ENCODE measurements at regions not wholly inside any gene's neighbourhood (a gene's known extent, or its start where the extent isn't known, plus 50 kb on each side); places are given as distances from the start of the nearest gene placed in this dataset.

DNA sequence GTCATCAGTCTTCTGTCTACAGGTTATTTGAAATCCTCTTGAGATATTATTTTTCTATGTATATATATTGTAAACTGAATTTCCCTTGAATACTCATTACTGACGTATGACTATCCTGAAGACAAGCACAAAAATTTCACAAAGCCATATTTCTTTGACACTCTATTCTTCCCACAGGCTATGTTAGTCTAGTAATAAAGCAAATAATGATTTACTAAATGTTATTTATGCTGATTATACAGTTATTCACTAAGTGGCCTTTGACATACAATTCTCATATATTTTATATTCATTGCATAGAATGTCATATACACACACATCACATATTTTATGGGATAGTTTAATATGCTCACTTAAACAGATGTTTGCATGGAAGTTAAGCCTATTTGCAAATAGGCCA lies 793.0 kb upstream of the GRAMD2B start:
- no peak for DNase-seq (ENCODE audit: low read depth, low spot score)
- ChIA-PET CTCF (no interaction called here), SMC1A (ENCODE audit: uncharacterized antibody, unreplicated experiment) (no interaction called here), POLR2A (no interaction called here), RAD21 (ENCODE audit: unreplicated experiment) (no interaction called here)
- BruUV-seq (replicated peaks), result no TSS peak
- no peak for FAIRE-seq
- no peaks in the 10 kb centered on the region for H3K36me3 ChIP-seq (ENCODE audit: control insufficient read depth in 2 of 2, insufficient read depth in 2 of 2, low read length in 1 of 2)
- TF ChIP-seq POLR2AphosphoS2 (IDR thresholded peaks at IDR 0.05; ENCODE audit: low read depth, low read length), result no peak
- TF ChIP-seq TCF12 (IDR thresholded peaks at IDR 0.05; ENCODE audit: low read depth, low read length), result no peak
- no peak for TF ChIP-seq HDGF (IDR thresholded peaks at IDR 0.05)
- TF ChIP-seq, protein P1, sequence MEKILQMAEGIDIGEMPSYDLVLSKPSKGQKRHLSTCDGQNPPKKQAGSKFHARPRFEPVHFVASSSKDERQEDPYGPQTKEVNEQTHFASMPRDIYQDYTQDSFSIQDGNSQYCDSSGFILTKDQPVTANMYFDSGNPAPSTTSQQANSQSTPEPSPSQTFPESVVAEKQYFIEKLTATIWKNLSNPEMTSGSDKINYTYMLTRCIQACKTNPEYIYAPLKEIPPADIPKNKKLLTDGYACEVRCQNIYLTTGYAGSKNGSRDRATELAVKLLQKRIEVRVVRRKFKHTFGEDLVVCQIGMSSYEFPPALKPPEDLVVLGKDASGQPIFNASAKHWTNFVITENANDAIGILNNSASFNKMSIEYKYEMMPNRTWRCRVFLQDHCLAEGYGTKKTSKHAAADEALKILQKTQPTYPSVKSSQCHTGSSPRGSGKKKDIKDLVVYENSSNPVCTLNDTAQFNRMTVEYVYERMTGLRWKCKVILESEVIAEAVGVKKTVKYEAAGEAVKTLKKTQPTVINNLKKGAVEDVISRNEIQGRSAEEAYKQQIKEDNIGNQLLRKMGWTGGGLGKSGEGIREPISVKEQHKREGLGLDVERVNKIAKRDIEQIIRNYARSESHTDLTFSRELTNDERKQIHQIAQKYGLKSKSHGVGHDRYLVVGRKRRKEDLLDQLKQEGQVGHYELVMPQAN (conservative IDR thresholded peaks at IDR 0.05), result no peak
- TF ChIP-seq RFX5 (IDR thresholded peaks at IDR 0.05; ENCODE audit: low read depth, low read length), result no peak
- TF ChIP-seq, protein P2, sequence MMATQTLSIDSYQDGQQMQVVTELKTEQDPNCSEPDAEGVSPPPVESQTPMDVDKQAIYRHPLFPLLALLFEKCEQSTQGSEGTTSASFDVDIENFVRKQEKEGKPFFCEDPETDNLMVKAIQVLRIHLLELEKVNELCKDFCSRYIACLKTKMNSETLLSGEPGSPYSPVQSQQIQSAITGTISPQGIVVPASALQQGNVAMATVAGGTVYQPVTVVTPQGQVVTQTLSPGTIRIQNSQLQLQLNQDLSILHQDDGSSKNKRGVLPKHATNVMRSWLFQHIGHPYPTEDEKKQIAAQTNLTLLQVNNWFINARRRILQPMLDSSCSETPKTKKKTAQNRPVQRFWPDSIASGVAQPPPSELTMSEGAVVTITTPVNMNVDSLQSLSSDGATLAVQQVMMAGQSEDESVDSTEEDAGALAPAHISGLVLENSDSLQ (IDR thresholded peaks at IDR 0.05), result no peak
- no peak for TF ChIP-seq BMI1 (IDR thresholded peaks at IDR 0.05; ENCODE audit: borderline replicate concordance)
- TF ChIP-seq FOS (IDR thresholded peaks at IDR 0.05; ENCODE audit: borderline replicate concordance, extremely low read depth, insufficient read length), result no peak
- TF ChIP-seq, protein P3, sequence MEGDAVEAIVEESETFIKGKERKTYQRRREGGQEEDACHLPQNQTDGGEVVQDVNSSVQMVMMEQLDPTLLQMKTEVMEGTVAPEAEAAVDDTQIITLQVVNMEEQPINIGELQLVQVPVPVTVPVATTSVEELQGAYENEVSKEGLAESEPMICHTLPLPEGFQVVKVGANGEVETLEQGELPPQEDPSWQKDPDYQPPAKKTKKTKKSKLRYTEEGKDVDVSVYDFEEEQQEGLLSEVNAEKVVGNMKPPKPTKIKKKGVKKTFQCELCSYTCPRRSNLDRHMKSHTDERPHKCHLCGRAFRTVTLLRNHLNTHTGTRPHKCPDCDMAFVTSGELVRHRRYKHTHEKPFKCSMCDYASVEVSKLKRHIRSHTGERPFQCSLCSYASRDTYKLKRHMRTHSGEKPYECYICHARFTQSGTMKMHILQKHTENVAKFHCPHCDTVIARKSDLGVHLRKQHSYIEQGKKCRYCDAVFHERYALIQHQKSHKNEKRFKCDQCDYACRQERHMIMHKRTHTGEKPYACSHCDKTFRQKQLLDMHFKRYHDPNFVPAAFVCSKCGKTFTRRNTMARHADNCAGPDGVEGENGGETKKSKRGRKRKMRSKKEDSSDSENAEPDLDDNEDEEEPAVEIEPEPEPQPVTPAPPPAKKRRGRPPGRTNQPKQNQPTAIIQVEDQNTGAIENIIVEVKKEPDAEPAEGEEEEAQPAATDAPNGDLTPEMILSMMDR (IDR thresholded peaks at IDR 0.05 in 2 of 3, conservative IDR thresholded peaks at IDR 0.05 in 1 of 3; ENCODE audit: control insufficient read depth in 2 of 3, extremely low read depth in 1 of 3, insufficient read depth in 1 of 3, low read depth in 3 of 3, low read length in 3 of 3), result no peak
- TF ChIP-seq MEF2A (IDR thresholded peaks at IDR 0.05; ENCODE audit: insufficient read depth, low read depth, low read length), result no peak
- WGBS (ENCODE audit: insufficient coverage, insufficient replicate concordance, low lambda C conversion rate, missing lambda C conversion rate), result 35% methylated on average over 1 of the region's 1 CpG
- H3K27ac ChIP-seq (ENCODE audit: control insufficient read depth, insufficient read depth), result no peak overlapping the region
- H3K27me3 ChIP-seq (replicated peaks in 1 of 2; ENCODE audit: control insufficient read depth in 2 of 2, insufficient read depth in 2 of 2, low read length in 1 of 2), result no peaks in the 10 kb centered on the region
- H3K4me3 ChIP-seq, result no peak overlapping the region
- no peak for ATAC-seq
- intact Hi-C loops (cut with micrococcal nuclease; ENCODE audit: unreplicated experiment) (no loop called here), in situ Hi-C loops (cut with MboI) (no loop called here)
- no peak overlapping the region for H3K9ac ChIP-seq (ENCODE audit: control insufficient read depth, insufficient read depth, low read length)
- H3K4me1 ChIP-seq (ENCODE audit: control insufficient read depth, insufficient read depth, low read length), result no peaks in the 10 kb centered on the region
- H3K79me2 ChIP-seq (ENCODE audit: control insufficient read depth, insufficient read depth, low read length), result no peaks in the 10 kb centered on the region
- no peaks in the 10 kb centered on the region for H3K9me3 ChIP-seq (replicated peaks; ENCODE audit: control insufficient read depth, insufficient read depth, low read length)
- no peak overlapping the region for H3K4me2 ChIP-seq (ENCODE audit: control insufficient read depth, insufficient read depth)
- no peaks in the 10 kb centered on the region for H4K20me1 ChIP-seq (ENCODE audit: control insufficient read depth, insufficient read depth)
- no peak overlapping the region for H2AFZ ChIP-seq (ENCODE audit: control insufficient read depth, low read depth, low read length)

Measured in GM12878 (cell line).